Activated naive CD4-positive, alpha-beta T cell treated with anti-CD3 and anti-CD28 coated beads, Interleukin-2, amount 50 U/mL, for 72 hours (primary cell): ENCODE measurements at regions not wholly inside any gene's neighbourhood (a gene's known extent, or its start where the extent isn't known, plus 50 kb on each side); places are given as distances from the start of the nearest gene placed in this dataset.
"Not testable (repeated sequence)": the region's sequence is repeated elsewhere in the genome, so short reads cannot be mapped to it uniquely, and the experiment has no call there.

Experiments
- ATAC-seq, 2 donors: fragments of 150-1000 bp; cut with Tn5 transposase; 2 replicates each; pipeline ENCODE4 v1.10.0; 2021; ENCODE audit warnings: mild to moderate bottlenecking in 2 of 2, moderate library complexity in 2 of 2
- DNase-seq, 2 donors: peaks; one replicate each; pipeline ENCODE4 v3.0.0; 2021 to 2022; ENCODE audit warnings: low spot score in 2 of 2
- H3K27ac Mint-ChIP-seq, 2 donors: one replicate each; pipeline ENCODE4 v1.8.0; 2022; ENCODE audit warnings: mild to moderate bottlenecking in 2 of 2, mixed read lengths in 2 of 2
- H3K36me3 Mint-ChIP-seq, 2 donors: one replicate each; pipeline ENCODE4 v1.8.0; 2022; ENCODE audit warnings: mixed read lengths in 2 of 2
- H3K9me3 Mint-ChIP-seq, 2 donors: one replicate each; pipeline ENCODE4 v1.8.0; 2022; ENCODE audit warnings: mixed read lengths in 2 of 2

GRCh38 chr3:191026746-191027145 lies 164.3 kb upstream of the GMNC start:
- Mint-ChIP-seq H3K27ac (no peak overlapping the region), H3K9me3 (no peaks in the 10 kb centered on the region)

DNA sequence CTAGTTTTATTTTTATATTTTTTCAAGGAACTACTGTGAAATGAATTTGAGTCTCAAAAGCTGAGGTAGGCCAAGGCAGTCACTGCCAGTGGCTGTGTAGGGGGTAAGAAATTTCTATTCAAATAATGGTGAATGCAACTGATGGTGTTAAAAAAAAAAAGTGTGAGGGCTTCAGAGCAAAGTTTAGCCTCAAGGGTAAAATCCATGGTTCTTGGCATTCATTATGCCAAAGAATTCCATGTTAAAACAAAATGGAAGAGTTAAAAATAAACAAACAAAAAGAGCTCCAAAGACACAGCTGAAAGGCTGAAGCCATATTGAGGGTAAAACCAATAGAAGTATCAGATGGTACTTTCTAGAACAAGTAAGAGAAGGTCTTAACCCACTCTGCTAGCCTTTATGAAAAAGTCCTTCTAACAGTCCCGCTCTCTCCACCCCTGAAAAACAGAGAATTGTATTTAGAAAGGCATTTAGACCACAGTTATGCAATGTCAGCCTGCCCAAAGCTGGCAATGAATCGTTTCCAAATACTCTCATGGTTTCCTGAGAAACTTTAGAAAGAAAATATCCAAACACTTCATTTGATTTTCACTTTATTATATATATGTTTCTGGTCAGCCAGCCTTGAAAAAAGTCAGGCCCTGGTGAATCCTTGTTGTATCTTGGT lies 158.4 kb upstream of the GMNC start:
- H3K27ac Mint-ChIP-seq = no peak overlapping the region
- no peaks in the 10 kb centered on the region for H3K36me3 Mint-ChIP-seq
- DNase-seq (no peak), ATAC-seq (no peak)
- H3K9me3 Mint-ChIP-seq = peaks cover 0 to 5% of the 10 kb centered on the region in 2 donors

More at GRCh38 chr3:191026746-191027145, 164.3 kb upstream of the GMNC start:
- DNase-seq (no peak), ATAC-seq (no peak)
- H3K36me3 Mint-ChIP-seq = no peaks in the 10 kb centered on the region

- no peak for ATAC-seq
- Mint-ChIP-seq H3K27ac (no peak overlapping the region), H3K9me3 (peaks cover 0 to 5% of the 10 kb centered on the region in 2 donors), H3K36me3 (no peaks in the 10 kb centered on the region)
- DNase-seq = no peak
Observed at GRCh38 chr3:191019855-191020254, 157.4 kb upstream of the GMNC start.

GRCh38 chr3:191015960-191016359 lies 153.5 kb upstream of the GMNC start:
- peaks cover 8 to 20% of the 10 kb centered on the region in 2 donors for H3K9me3 Mint-ChIP-seq
- ATAC-seq, H3K27ac Mint-ChIP-seq, H3K36me3 Mint-ChIP-seq, DNase-seq: not testable (repeated sequence)

DNA sequence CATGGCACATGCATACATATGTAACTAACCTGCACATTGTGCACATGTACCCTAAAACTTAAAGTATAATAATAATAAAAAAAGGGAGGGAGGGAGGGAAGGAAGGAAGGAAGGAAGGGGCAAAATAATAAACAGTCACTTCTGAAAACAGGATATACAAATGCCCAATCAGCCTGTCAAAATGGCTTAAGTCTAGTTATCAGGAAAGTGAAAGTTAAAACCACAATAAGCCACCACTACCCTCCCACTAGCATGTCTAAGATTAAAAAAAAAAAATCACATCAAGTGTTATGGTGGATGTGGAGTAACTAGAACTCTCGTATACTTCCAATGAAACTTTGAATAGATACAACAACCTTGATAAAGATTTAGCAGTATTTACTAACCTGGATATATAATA lies 145.6 kb upstream of the GMNC start:
- DNase-seq (no peak), ATAC-seq (no peak)
- Mint-ChIP-seq H3K36me3 (peaks cover 0 to 5% of the 10 kb centered on the region in 2 donors), H3K27ac (no peak overlapping the region), H3K9me3 (peaks cover 3 to 23% of the 10 kb centered on the region in 2 donors)

DNA sequence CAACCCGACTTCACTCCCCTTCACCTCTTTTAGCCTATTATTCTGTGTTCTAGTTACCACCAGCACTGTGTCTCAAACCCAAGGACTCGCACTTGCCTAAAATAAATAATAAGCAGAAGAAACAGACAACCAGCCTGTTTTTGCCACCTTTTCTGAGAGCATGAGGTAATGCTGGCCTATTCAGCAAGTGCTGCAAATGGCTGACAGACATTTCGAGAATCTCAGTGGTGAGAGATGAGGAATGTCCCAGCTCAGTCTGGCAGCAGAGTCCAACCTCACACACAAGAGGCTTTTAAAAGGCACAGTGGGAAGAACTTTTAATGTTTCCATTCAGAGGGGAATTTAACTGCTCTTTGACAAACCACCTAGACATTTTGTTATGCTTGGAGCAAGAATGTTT lies 143.3 kb upstream of the GMNC start:
- peaks cover 3 to 14% of the 10 kb centered on the region in 2 donors for H3K9me3 Mint-ChIP-seq
- DNase-seq (no peak), ATAC-seq (no peak)
- H3K36me3 Mint-ChIP-seq = peaks cover 0 to 5% of the 10 kb centered on the region in 2 donors
- H3K27ac Mint-ChIP-seq = no peak overlapping the region

DNA sequence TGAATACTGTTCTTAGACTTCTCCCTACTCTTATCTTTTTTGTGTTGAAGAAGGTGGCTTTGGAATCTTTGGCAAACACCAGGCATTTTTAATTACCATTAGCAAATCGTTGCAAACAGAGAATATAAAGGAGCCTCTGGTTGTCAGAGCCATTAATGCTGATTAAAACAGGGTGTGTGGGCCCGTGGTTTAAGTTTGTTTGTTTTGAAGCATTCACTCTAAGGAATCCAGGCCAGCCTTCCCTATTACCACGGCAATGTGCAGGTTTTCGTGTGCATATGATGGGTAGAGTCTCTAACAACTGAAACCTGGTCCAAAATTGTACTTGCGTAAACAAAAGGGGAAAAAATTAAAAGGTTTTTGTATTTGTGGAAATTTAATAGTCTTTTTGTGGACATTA lies 141.2 kb upstream of the GMNC start:
- Mint-ChIP-seq H3K36me3 (peaks cover 0 to 5% of the 10 kb centered on the region in 2 donors), H3K9me3 (peaks cover 6 to 14% of the 10 kb centered on the region in 2 donors), H3K27ac (no peak overlapping the region)
- no peak for ATAC-seq
- no peak for DNase-seq

DNA sequence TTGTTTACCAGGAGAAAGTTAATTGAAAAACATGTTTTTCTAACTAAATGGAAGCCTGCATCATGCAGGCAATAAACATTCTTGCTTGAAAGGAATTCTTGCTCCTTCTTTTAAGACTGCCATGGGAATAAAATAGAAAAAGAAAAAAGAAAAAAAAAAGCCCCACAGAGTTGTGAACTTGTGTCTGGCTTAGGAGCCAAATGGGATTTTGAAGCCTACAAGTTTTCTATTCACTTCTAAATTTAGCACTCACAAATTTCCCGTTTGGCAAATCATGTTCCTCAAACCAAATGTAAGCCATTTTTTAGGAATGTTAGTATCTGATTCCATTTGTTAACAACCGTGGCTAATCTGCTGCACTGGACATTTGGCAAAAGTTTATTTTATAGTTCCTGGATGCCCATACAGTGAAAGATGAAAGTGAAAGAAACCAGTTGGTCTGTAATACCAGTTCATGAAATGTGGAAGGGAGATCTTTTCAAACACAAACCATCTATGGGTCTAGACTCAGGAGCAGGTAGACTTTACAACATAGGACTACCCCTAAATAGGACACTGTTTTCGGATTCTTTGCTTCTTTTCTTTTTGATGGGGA lies 133.8 kb upstream of the GMNC start:
- ATAC-seq (no peak), DNase-seq (no peak)
- Mint-ChIP-seq H3K36me3 (no peaks in the 10 kb centered on the region), H3K27ac (no peak overlapping the region), H3K9me3 (peaks cover 5 to 6% of the 10 kb centered on the region in 2 donors)

DNA sequence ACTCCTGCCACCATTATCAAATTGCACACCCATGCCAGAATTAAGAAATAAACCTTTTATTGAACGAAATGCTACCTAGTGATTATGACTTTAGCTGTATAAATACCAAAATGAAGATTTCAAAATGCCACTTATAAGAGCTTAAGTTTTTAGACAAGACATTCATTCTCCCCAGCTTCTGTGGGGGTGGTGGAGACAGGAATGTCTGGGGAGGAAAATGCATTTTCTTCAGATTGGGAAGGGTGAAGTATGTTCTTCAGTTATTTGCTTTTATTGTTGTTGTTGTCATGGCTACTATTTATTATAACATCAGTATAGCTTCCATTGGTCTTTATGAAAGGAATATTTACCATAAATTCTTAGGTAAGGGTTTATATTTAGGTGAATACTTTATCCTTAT lies 132.7 kb upstream of the GMNC start:
- Mint-ChIP-seq H3K9me3 (peaks cover 5 to 6% of the 10 kb centered on the region in 2 donors), H3K27ac (no peak overlapping the region), H3K36me3 (no peaks in the 10 kb centered on the region)
- no peak for ATAC-seq
- no peak for DNase-seq

DNA sequence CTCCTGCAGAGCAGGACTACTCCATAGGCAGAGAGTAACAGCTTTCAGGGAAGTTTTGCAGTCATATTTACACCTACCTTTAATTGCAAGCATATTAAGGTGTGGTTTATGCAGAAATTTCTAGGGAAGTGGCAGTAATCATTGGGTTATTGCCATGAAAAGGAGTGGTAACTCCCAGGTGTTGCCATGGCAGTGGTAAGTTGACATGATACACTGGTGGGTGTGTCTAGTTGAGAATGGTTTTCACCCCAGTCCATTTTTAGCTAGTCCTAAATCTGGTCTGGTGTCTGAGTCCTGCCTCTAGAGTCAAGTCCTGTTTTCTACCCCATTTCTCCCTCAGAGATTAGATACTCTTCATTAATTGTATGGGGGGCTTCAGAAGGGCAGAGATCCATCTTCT lies 128.4 kb upstream of the GMNC start:
- ATAC-seq = no peak
- Mint-ChIP-seq H3K36me3 (peaks cover 0 to 9% of the 10 kb centered on the region in 2 donors), H3K27ac (no peak overlapping the region), H3K9me3 (peaks cover 22 to 27% of the 10 kb centered on the region in 2 donors)
- DNase-seq = no peak

GRCh38 chr3:190989218-190989617 lies 126.7 kb upstream of the GMNC start:
- DNase-seq = no peak
- no peak for ATAC-seq
- H3K36me3 Mint-ChIP-seq = peaks cover 0 to 9% of the 10 kb centered on the region in 2 donors
- no peak overlapping the region for H3K27ac Mint-ChIP-seq
- H3K9me3 Mint-ChIP-seq = peaks cover 18 to 27% of the 10 kb centered on the region in 2 donors

DNA sequence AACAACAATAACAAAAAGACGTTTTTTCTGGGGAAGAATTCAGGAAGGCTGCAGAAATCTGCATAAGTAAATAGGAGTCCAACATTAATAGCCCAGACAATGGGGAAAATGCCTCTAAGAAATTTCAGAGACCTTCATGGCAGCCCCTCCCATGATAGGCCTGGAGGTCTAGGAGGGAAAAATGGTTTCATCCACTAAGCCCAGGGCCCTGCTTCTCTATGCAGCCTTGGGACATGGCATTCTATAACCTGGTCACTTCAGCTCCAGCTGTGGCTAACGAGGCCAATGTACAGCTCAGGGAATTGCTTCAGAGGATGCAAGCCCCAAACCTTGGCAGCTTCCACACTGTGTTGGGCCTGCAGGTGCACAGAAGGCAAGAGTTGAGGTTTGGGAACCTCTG lies 125.6 kb upstream of the GMNC start:
- Mint-ChIP-seq H3K27ac (no peak overlapping the region), H3K36me3 (peaks cover 0 to 9% of the 10 kb centered on the region in 2 donors), H3K9me3 (peaks cover 18 to 27% of the 10 kb centered on the region in 2 donors)
- DNase-seq (no peak), ATAC-seq (no peak)

GRCh38 chr3:190984502-190985244 lies 122.2 kb upstream of the GMNC start:
- ATAC-seq = no peak
- no peak overlapping the region for H3K27ac Mint-ChIP-seq
- H3K36me3 Mint-ChIP-seq = peaks cover 0 to 9% of the 10 kb centered on the region in 2 donors
- no peak for DNase-seq
- peaks cover 18 to 26% of the 10 kb centered on the region in 2 donors for H3K9me3 Mint-ChIP-seq

DNA sequence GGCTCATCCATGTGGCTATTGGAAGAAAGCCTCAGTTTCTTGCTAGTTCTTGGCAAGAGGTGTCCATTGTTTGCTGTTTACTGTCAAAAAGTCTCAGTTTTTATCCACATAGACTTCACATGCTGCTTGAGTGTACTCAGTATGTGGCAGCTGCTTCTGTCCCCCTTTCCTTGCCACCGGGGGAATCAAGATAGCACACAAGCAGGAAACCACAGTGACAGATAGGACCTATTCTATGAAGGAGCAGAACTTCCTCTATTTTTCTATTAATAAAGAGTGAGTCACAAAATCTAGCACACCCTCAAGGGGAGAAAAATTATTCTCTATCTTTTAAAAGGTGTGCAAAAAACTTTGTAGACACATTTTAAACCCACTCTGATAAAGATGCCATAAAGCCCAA lies 121.4 kb upstream of the GMNC start:
- Mint-ChIP-seq H3K9me3 (peaks cover 15 to 21% of the 10 kb centered on the region in 2 donors), H3K36me3 (peaks cover 0 to 9% of the 10 kb centered on the region in 2 donors), H3K27ac (no peak overlapping the region)
- no peak for ATAC-seq
- no peak for DNase-seq

GRCh38 chr3:190973771-190974170 lies 111.3 kb upstream of the GMNC start:
- Mint-ChIP-seq H3K9me3 (peaks cover 0 to 4% of the 10 kb centered on the region in 2 donors), H3K27ac (no peak overlapping the region), H3K36me3 (no peaks in the 10 kb centered on the region)
- no peak for DNase-seq
- no peak for ATAC-seq

GRCh38 chr3:190972840-190973270 lies 110.4 kb upstream of the GMNC start:
- DNase-seq (no peak), ATAC-seq (no peak)
- no peaks in the 10 kb centered on the region for H3K36me3 Mint-ChIP-seq
- peaks cover 0 to 4% of the 10 kb centered on the region in 2 donors for H3K9me3 Mint-ChIP-seq
- no peak overlapping the region for H3K27ac Mint-ChIP-seq

DNA sequence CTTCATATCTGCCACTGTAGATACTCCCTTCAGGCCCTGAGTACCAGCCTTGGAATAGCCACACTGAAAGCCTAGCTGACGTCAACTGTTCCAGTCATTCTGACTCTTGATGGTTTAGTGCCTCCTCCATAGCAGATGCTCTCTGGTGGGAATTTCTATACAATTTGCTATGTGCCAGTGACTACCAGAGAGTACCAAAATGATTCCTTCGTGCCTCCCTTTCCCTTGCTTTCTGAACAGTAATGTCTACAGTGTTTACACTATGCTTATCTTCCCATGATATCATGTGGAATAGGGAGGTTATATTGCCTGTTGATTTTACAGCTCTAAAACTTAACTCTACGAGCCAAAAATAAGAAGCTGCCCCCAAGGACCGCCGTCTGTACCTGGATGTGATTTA lies 109.7 kb upstream of the GMNC start:
- Mint-ChIP-seq H3K9me3 (peaks cover 0 to 4% of the 10 kb centered on the region in 2 donors), H3K36me3 (no peaks in the 10 kb centered on the region), H3K27ac (no peak overlapping the region)
- DNase-seq (no peak), ATAC-seq (no peak)
